GM12864 (cell line): ENCODE measurements at regions not wholly inside any gene's neighbourhood (a gene's known extent, or its start where the extent isn't known, plus 50 kb on each side); places are given as distances from the start of the nearest gene placed in this dataset.

Experiments used
- DNase-seq: peaks from one replicate; pipeline ENCODE4 v3.0.0-alpha.2; 2011; ENCODE audit warnings: low read depth
- H3K4me3 ChIP-seq: 2 replicates; pipeline ENCODE4 v1.5.1; 2011; ENCODE audit warnings: mild to moderate bottlenecking, low read depth, low read length, control low read depth
- CTCF ChIP-seq: IDR thresholded peaks from 2 replicates; pipeline ENCODE4 v1.5.1; 2011; ENCODE audit warnings: low read depth, mild to moderate bottlenecking, moderate library complexity, low read length, control low read depth, inconsistent platforms; ENCODE audit errors: missing control alignments

GRCh38 chr21:16248705-16249104, 518.9 kb downstream of the USP25 start:
- no peak for TF ChIP-seq CTCF
- DNase-seq: no peak
- H3K4me3 ChIP-seq: no peak overlapping the region

GRCh38 chr21:16250273-16250672, 520.5 kb downstream of the USP25 start:
- DNase-seq: no peak
- no peak overlapping the region for H3K4me3 ChIP-seq
- no peak for TF ChIP-seq CTCF

GRCh38 chr21:16258844-16259611, 529.2 kb downstream of the USP25 start:
- no peak for DNase-seq
- TF ChIP-seq CTCF: no peak
- H3K4me3 ChIP-seq: no peak overlapping the region

GRCh38 chr21:16262091-16262490, 532.3 kb downstream of the USP25 start:
- no peak overlapping the region for H3K4me3 ChIP-seq
- no peak for TF ChIP-seq CTCF
- DNase-seq: no peak

GRCh38 chr21:16264319-16264718, 534.5 kb downstream of the USP25 start:
- no peak overlapping the region for H3K4me3 ChIP-seq
- no peak for DNase-seq
- no peak for TF ChIP-seq CTCF

- TF ChIP-seq CTCF: no peak
- H3K4me3 ChIP-seq: no peak overlapping the region
- no peak for DNase-seq
These were observed 539.7 kb downstream of the USP25 start for GRCh38 chr21:16269476-16269875.

- TF ChIP-seq CTCF: no peak
- DNase-seq: no peak
- H3K4me3 ChIP-seq: no peak overlapping the region
These were observed 550.2 kb downstream of the USP25 start for GRCh38 chr21:16279731-16280581.
